Endothelial cell of umbilical vein (primary cell): ENCODE measurements at regions not wholly inside any gene's neighbourhood (a gene's known extent, or its start where the extent isn't known, plus 50 kb on each side); places are given as distances from the start of the nearest gene placed in this dataset.

ENCODE experiments used
- BruUV-seq: library from RNA; stranded (reverse); fragments of 400-500 nt; replicated peaks from 2 replicates; lab custom pipeline; 2021; lab: Mats Ljungman, UMichigan
- CTCF ChIA-PET: fragments of 300-600, 350-600 bp; sonication (Branson Sonifier 250); formaldehyde crosslinking; loops from one replicate; lab custom pipeline; 2021; ENCODE audit warnings: antibody characterized with exemption, inconsistent platforms; lab: Charles Lee
- POLR2A ChIA-PET: fragments of 300-600, 350-600 bp; sonication (Branson Sonifier 250); formaldehyde crosslinking; loops from one replicate; lab custom pipeline; 2021; ENCODE audit warnings: antibody characterized with exemption, inconsistent platforms; lab: Charles Lee
- DNase-seq: peaks from one replicate; pipeline ENCODE4 v3.0.0-alpha.2; 2011; ENCODE audit warnings: low read depth, low spot score
- FAIRE-seq: peaks from 2 replicates; lab custom pipeline; 2011; peaks lifted over from hg19 to GRCh38; lab: Jason Lieb, UNC
- H2AFZ ChIP-seq: 2 replicates; pipeline ENCODE4 v1.6.0; 2012; ENCODE audit warnings: low read depth, low read length, control low read depth, inconsistent platforms
- H3K27ac ChIP-seq: 2 replicates; pipeline ENCODE4 v1.5.1; 2011; ENCODE audit warnings: low read depth, mild to moderate bottlenecking, control low read depth, low read length, moderate library complexity; ENCODE audit not compliant: insufficient read depth
- H3K27me3 ChIP-seq, 2 experiments: 2 replicates each; pipeline versions ENCODE4 v1.6.0 to v1.6.1; 2011; ENCODE audit warnings: low read length in 2 of 2, mixed read lengths in 1 of 2; ENCODE audit not compliant: control insufficient read depth in 2 of 2, insufficient read depth in 2 of 2
- H3K36me3 ChIP-seq, 2 experiments: 2 replicates in 1 of 2; 3 replicates in 1 of 2; pipeline ENCODE4 v1.5.1; 2011; ENCODE audit warnings: low read length in 2 of 2, mild to moderate bottlenecking in 1 of 2, moderate library complexity in 1 of 2; ENCODE audit not compliant: control insufficient read depth in 2 of 2, insufficient read depth in 2 of 2; ENCODE audit errors: extremely low read depth in 1 of 2
- H3K4me1 ChIP-seq: 3 replicates; pipeline ENCODE4 v1.5.1; 2011; ENCODE audit warnings: mild to moderate bottlenecking, low read length; ENCODE audit not compliant: control insufficient read depth, insufficient read depth; ENCODE audit errors: extremely low read depth
- H3K4me2 ChIP-seq: 2 replicates; pipeline ENCODE4 v1.6.1; 2011; ENCODE audit warnings: low read length, control low read depth, mixed read lengths; ENCODE audit not compliant: insufficient read depth
- H3K4me3 ChIP-seq, 3 experiments: fragments of 200-600 bp in 1 of 3; sonication (generic), shearing (Covaris generic) in 1 of 3; replicated peaks in 1 of 3; 2 replicates each; pipeline ENCODE4 v1.5.1; 2011 to 2016; ENCODE audit warnings: control low read depth in 3 of 3, low read length in 3 of 3, mild to moderate bottlenecking in 2 of 3, inconsistent platforms in 1 of 3, low read depth in 1 of 3, moderate library complexity in 1 of 3; ENCODE audit not compliant: insufficient read depth in 1 of 3
- H3K79me2 ChIP-seq: 2 replicates; pipeline ENCODE4 v1.6.0; 2012; ENCODE audit warnings: low read length, inconsistent platforms; ENCODE audit not compliant: control insufficient read depth, insufficient read depth
- H3K9ac ChIP-seq: replicated peaks from 2 replicates; pipeline ENCODE3; 2011; ENCODE audit warnings: low read length, control low read depth; ENCODE audit not compliant: insufficient read depth; ENCODE audit errors: extremely low read depth
- H3K9me1 ChIP-seq: replicated peaks from 3 replicates; pipeline ENCODE4 v1.6.0; 2011; ENCODE audit warnings: mild to moderate bottlenecking, low read length; ENCODE audit not compliant: control insufficient read depth, insufficient read depth; ENCODE audit errors: extremely low read depth
- H3K9me3 ChIP-seq: replicated peaks from 2 replicates; pipeline ENCODE4 v1.5.1; 2012; ENCODE audit warnings: low read length, inconsistent platforms; ENCODE audit not compliant: control insufficient read depth, insufficient read depth
- H4K20me1 ChIP-seq: replicated peaks from 2 replicates; pipeline ENCODE3; 2011; ENCODE audit warnings: mild to moderate bottlenecking, low read length; ENCODE audit not compliant: control insufficient read depth, insufficient read depth; ENCODE audit errors: extremely low read depth
- CTCF ChIP-seq, 2 donors: IDR thresholded peaks; 1 replicate in 1 of 2; 2 replicates in 1 of 2; pipeline ENCODE4 v1.5.1; 2011; ENCODE audit warnings: low read length in 2 of 2, mild to moderate bottlenecking in 2 of 2, moderate library complexity in 2 of 2, control low read depth in 1 of 2, inconsistent platforms in 1 of 2, low read depth in 1 of 2; ENCODE audit not compliant: insufficient read depth in 1 of 2; ENCODE audit errors: extremely low read depth in 1 of 2
- EZH2 ChIP-seq: IDR thresholded peaks from 2 replicates; pipeline ENCODE4 v1.6.1; 2012; ENCODE audit warnings: borderline replicate concordance, low read depth, mild to moderate bottlenecking, moderate library complexity, low read length, inconsistent platforms; ENCODE audit not compliant: severe bottlenecking
- FOS ChIP-seq: IDR thresholded peaks from 2 replicates; pipeline ENCODE4 v1.6.1; 2011; ENCODE audit warnings: mild to moderate bottlenecking, low read length, moderate library complexity, borderline replicate concordance; ENCODE audit not compliant: insufficient read depth
- GATA2 ChIP-seq: IDR thresholded peaks from 2 replicates; pipeline ENCODE4 v1.7.0; 2011; ENCODE audit warnings: low read depth, mild to moderate bottlenecking, moderate library complexity, mixed read lengths, low read length; ENCODE audit not compliant: insufficient read length, insufficient read depth
- JUN ChIP-seq: IDR thresholded peaks from 2 replicates; pipeline ENCODE4 v1.6.1; 2011; ENCODE audit warnings: borderline replicate concordance, low read depth; ENCODE audit not compliant: insufficient read length, insufficient read depth
- MAX ChIP-seq: IDR thresholded peaks from 2 replicates; pipeline ENCODE4 v1.6.1; 2011; ENCODE audit not compliant: insufficient read depth, insufficient read length
- MYC ChIP-seq: IDR thresholded peaks from one replicate; pipeline ENCODE4 v1.6.1; 2011; ENCODE audit warnings: mild to moderate bottlenecking, low read depth, low read length
- POLR2A ChIP-seq: IDR thresholded peaks from 2 replicates; pipeline ENCODE4 v1.6.1; 2012; ENCODE audit warnings: low read depth, mild to moderate bottlenecking, control low read depth, low read length
- POLR2AphosphoS5 ChIP-seq: IDR thresholded peaks from 2 replicates; pipeline ENCODE4 v1.6.1; 2012; ENCODE audit warnings: low read depth, mild to moderate bottlenecking, control low read depth, low read length, moderate library complexity; ENCODE audit not compliant: insufficient read depth
- dilution Hi-C: fragments of 300-500 bp; cut with MboI; formaldehyde crosslinking; loops from one replicate; pipeline ENCODE4 v1.15.0; 2019; ENCODE audit warnings: low sequenced_read_pairs; ENCODE audit not compliant: extremely low pct_ligation_motif_present
- intact Hi-C: fragments of 100-400 bp; cut with micrococcal nuclease; formaldehyde crosslinking; loops from one replicate; pipeline ENCODE4 v1.10.0; 2022

- Histone ChIP-seq H3K4me2 (no peak overlapping the region), H3K4me3 (no peak overlapping the region), H3K9ac (no peak overlapping the region), H3K79me2 (no peaks in the 10 kb centered on the region), H3K27me3 (peaks cover 20 to 40% of the 10 kb centered on the region in 2 experiments), H3K36me3 (no peaks in the 10 kb centered on the region), H2AFZ (no peak overlapping the region), H3K9me1 (no peaks in the 10 kb centered on the region), H3K27ac (no peak overlapping the region), H4K20me1 (no peaks in the 10 kb centered on the region), H3K9me3 (no peaks in the 10 kb centered on the region), H3K4me1 (peaks cover 6% of the 10 kb centered on the region)
- TF ChIP-seq POLR2AphosphoS5: no peak
- TF ChIP-seq CTCF (IDR thresholded peaks at IDR 0.05; ENCODE audit: extremely low read depth in 1 of 2, insufficient read depth in 1 of 2, low read depth in 1 of 2, low read length in 2 of 2): peak; percentile 20 to 33
- CTCF ChIA-PET: interaction anchor here (0.7 to 1.9 kb wide), 4 partner anchors 13 to 783 kb away, joined by 3 to 6 read pairs (median 4); no protein-coding TSS in a partner anchor
- no TSS peak for BruUV-seq
- no peak for FAIRE-seq
- DNase-seq: no peak
- POLR2A ChIA-PET: no interaction called here
- dilution Hi-C loops (no loop called here), intact Hi-C loops (loop anchor here (5.0 kb wide), 1 partner anchor 86 kb away; no protein-coding TSS in a partner anchor)
Measured at GRCh38 chr10:21171197-21171935, 274.3 kb upstream of the NEBL start.

- BruUV-seq: no TSS peak
- Histone ChIP-seq H3K4me3 (no peak overlapping the region), H3K4me2 (no peak overlapping the region), H3K9ac (no peak overlapping the region), H3K36me3 (no peaks in the 10 kb centered on the region), H3K79me2 (no peaks in the 10 kb centered on the region), H3K9me3 (no peaks in the 10 kb centered on the region), H3K9me1 (no peaks in the 10 kb centered on the region), H2AFZ (no peak overlapping the region), H4K20me1 (no peaks in the 10 kb centered on the region), H3K27ac (no peak overlapping the region), H3K4me1 (peaks cover 6% of the 10 kb centered on the region), H3K27me3 (peaks cover 20 to 30% of the 10 kb centered on the region in 2 experiments)
- ChIA-PET CTCF (no interaction called here), POLR2A (no interaction called here)
- intact Hi-C loops (loop anchor here (5.0 kb wide), 1 partner anchor 87 kb away; no protein-coding TSS in a partner anchor), dilution Hi-C loops (no loop called here)
- DNase-seq (no peak), FAIRE-seq (no peak)
- TF ChIP-seq FOS (no peak), CTCF (IDR thresholded peaks at IDR 0.05; ENCODE audit: extremely low read depth in 1 of 2, insufficient read depth in 1 of 2, low read depth in 1 of 2, low read length in 2 of 2) (no peak), JUN (no peak), EZH2 (no peak), GATA2 (no peak), MYC (no peak), POLR2AphosphoS5 (no peak), MAX (no peak), POLR2A (no peak)
Measured at GRCh38 chr10:21170216-21170615, 273.1 kb upstream of the NEBL start.
